Osteocyte (in vitro differentiated cells): ENCODE measurements at regions not wholly inside any gene's neighbourhood (a gene's known extent, or its start where the extent isn't known, plus 50 kb on each side); places are given as distances from the start of the nearest gene placed in this dataset.
"Not testable (repeated sequence)": the region's sequence is repeated elsewhere in the genome, so short reads cannot be mapped to it uniquely, and the experiment has no call there.

ENCODE experiments used
- DNase-seq: peaks from one replicate; pipeline ENCODE4 v3.0.0; 2021; ENCODE audit warnings: mixed read lengths; ENCODE audit not compliant: unreplicated experiment; ENCODE audit errors: extremely low spot score
- H3K27ac Mint-ChIP-seq: one replicate; pipeline ENCODE4 v1.8.0; 2021; ENCODE audit warnings: mild to moderate bottlenecking, mixed read lengths; ENCODE audit not compliant: unreplicated experiment
- H3K27me3 Mint-ChIP-seq: one replicate; pipeline ENCODE4 v1.8.0; 2021; ENCODE audit warnings: mixed read lengths; ENCODE audit not compliant: unreplicated experiment
- H3K36me3 Mint-ChIP-seq: one replicate; pipeline ENCODE4 v1.8.0; 2021; ENCODE audit warnings: mixed read lengths; ENCODE audit not compliant: unreplicated experiment
- H3K4me1 Mint-ChIP-seq: one replicate; pipeline ENCODE4 v1.8.0; 2021; ENCODE audit warnings: mixed read lengths; ENCODE audit not compliant: unreplicated experiment
- H3K4me3 Mint-ChIP-seq: one replicate; pipeline ENCODE4 v1.8.0; 2021; ENCODE audit warnings: mild to moderate bottlenecking, moderate library complexity, mixed read lengths; ENCODE audit not compliant: unreplicated experiment
- H3K9me3 Mint-ChIP-seq: one replicate; pipeline ENCODE4 v1.8.0; 2021; ENCODE audit warnings: mixed read lengths; ENCODE audit not compliant: unreplicated experiment
- TF ChIP-seq, protein P1 (sequence below): fragments of 200-600 bp; sonication (generic); IDR thresholded peaks from 2 replicates; pipeline ENCODE4 v1.5.0; 2021; ENCODE audit warnings: antibody characterized with exemption, mild to moderate bottlenecking, moderate library complexity

DNA sequence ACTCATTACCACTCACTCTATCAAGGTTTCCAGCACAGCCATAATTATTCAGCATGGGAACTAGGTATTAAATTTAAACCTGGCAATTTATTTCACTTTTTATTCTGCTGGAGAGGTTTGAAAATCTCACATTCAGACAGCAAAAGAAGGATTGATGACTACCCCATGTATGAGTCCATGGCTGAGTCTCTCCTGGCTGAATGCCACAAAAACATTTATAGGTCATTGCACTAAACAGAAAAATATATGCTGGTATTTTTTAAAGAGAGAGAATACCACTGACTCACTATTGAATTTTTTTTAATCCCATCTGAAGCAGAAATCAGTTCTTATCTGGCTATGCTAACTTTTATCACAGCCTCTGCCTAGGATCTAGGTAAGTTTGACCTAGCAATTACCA, 336.3 kb downstream of the PPP1R3A start:
- TF ChIP-seq, protein P1, sequence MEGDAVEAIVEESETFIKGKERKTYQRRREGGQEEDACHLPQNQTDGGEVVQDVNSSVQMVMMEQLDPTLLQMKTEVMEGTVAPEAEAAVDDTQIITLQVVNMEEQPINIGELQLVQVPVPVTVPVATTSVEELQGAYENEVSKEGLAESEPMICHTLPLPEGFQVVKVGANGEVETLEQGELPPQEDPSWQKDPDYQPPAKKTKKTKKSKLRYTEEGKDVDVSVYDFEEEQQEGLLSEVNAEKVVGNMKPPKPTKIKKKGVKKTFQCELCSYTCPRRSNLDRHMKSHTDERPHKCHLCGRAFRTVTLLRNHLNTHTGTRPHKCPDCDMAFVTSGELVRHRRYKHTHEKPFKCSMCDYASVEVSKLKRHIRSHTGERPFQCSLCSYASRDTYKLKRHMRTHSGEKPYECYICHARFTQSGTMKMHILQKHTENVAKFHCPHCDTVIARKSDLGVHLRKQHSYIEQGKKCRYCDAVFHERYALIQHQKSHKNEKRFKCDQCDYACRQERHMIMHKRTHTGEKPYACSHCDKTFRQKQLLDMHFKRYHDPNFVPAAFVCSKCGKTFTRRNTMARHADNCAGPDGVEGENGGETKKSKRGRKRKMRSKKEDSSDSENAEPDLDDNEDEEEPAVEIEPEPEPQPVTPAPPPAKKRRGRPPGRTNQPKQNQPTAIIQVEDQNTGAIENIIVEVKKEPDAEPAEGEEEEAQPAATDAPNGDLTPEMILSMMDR, result no peak
- H3K4me1 Mint-ChIP-seq, result no peaks in the 10 kb centered on the region
- no peaks in the 10 kb centered on the region for H3K9me3 Mint-ChIP-seq
- no peak overlapping the region for H3K27ac Mint-ChIP-seq
- DNase-seq, result no peak
- no peak overlapping the region for H3K4me3 Mint-ChIP-seq
- H3K27me3 Mint-ChIP-seq, result peaks cover 15% of the 10 kb centered on the region
- H3K36me3 Mint-ChIP-seq, result no peaks in the 10 kb centered on the region

DNA sequence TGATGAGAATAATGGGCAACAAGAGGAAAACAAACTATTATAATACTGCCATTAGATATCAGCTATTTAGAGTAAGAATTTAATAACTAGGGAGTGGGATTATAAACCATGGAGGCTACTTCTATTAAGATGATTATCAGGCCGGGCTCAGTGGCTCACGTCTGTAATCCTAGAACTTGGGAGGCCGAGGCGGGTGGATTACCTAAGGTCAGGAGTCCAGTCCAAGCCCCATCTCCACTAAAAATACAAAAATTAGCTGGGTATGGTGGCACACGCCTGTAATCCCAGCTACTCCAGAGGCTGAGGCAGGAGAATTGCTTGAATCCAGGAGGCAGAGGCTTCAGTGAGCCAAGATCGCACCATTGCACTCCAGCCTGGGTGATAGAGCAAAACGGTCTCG, 355.6 kb downstream of the PPP1R3A start:
- not testable (repeated sequence) for H3K4me1 Mint-ChIP-seq, H3K36me3 Mint-ChIP-seq, DNase-seq, H3K27ac Mint-ChIP-seq, H3K4me3 Mint-ChIP-seq, H3K9me3 Mint-ChIP-seq
- peaks cover 11% of the 10 kb centered on the region for H3K27me3 Mint-ChIP-seq

DNA sequence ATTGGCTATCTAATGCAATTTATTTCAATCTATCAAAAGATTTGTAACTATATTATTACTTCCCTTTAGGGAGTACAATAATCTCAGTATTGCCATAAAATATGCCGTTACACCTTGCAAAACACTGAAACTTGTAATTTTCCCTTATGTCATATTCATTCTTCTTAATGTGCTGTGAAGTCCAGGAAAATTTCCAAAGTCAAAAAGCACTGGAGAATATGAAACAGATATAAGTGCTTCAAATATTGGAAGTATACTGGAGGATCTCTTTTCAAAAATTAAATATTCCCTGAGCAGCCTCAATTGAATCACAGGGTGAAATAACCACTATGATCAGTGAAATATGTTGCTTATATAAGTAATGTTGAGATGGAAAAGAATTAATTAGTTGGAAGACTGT, 356.0 kb downstream of the PPP1R3A start:
- Mint-ChIP-seq H3K4me1 (no peaks in the 10 kb centered on the region), H3K36me3 (no peaks in the 10 kb centered on the region), H3K27ac (no peak overlapping the region), H3K4me3 (no peak overlapping the region), H3K27me3 (peaks cover 8% of the 10 kb centered on the region), H3K9me3 (no peaks in the 10 kb centered on the region)
- TF ChIP-seq, protein P1, result no peak
- DNase-seq, result no peak

DNA sequence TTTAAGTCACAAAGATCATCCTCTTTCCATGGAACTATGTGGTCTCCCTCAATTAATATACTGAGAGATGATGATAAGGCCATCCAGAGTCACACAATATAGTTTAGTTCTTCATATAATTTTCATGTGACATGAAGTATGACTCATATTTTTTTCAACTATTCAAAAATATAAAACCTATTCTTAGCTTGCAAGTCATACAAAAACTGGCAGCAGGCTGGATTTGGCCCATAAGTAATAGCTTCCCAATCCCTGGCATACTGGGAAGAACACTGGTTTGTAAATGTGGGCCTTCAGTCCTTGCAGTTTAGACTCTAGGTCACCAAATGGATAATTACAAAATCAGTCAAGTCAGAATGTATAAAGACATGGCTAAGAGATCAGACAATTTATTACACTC, 356.6 kb downstream of the PPP1R3A start:
- H3K36me3 Mint-ChIP-seq, result no peaks in the 10 kb centered on the region
- no peak overlapping the region for H3K4me3 Mint-ChIP-seq
- H3K27ac Mint-ChIP-seq, result no peak overlapping the region
- no peaks in the 10 kb centered on the region for H3K4me1 Mint-ChIP-seq
- no peak for DNase-seq
- H3K9me3 Mint-ChIP-seq, result no peaks in the 10 kb centered on the region
- TF ChIP-seq, protein P1, result no peak
- H3K27me3 Mint-ChIP-seq, result peaks cover 7% of the 10 kb centered on the region

DNA sequence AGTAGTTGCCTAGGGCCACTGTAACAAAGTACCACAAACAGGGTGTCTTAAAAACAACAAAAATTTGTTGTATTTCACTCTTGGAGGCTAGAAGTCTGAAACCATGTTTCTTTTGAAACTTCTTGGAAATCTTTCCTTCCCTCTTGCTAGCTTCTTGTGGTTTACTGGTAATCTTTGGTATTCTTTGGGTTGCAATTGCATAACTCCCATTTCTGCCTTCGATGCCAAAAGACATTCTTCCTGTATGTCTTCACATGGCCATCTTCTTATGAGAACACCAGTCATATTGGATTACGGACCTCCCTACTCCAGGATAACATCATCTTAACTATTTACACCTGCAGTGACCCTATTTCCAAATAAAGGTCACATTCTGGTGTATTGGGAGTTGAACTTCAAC, 357.4 kb downstream of the PPP1R3A start:
- TF ChIP-seq, protein P1, result no peak
- no peak overlapping the region for H3K27ac Mint-ChIP-seq
- no peaks in the 10 kb centered on the region for H3K36me3 Mint-ChIP-seq
- H3K4me1 Mint-ChIP-seq, result no peaks in the 10 kb centered on the region
- peaks cover 5% of the 10 kb centered on the region for H3K27me3 Mint-ChIP-seq
- no peak for DNase-seq
- no peak overlapping the region for H3K4me3 Mint-ChIP-seq
- H3K9me3 Mint-ChIP-seq, result no peaks in the 10 kb centered on the region

DNA sequence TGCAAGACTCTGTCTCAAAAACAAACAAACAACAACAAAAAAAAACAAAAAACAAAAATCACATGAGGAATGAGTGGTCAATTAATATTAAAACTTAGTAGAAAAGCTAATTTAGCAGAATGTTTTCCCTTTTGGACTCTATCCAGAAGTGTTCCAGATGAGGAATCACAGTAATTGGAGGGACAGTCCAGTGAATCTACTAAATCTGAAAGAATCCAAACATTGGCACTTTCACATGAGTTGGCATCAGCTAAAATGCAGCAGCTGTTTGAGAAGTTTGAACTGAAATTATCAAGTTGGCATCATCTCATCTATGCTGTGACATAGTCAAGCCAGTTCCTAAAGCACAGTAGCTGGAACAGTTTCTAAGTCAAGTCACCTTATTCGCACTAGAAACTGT, 367.8 kb downstream of the PPP1R3A start:
- H3K4me3 Mint-ChIP-seq, result no peak overlapping the region
- TF ChIP-seq, protein P1, result no peak
- peaks cover 15% of the 10 kb centered on the region for H3K27me3 Mint-ChIP-seq
- H3K4me1 Mint-ChIP-seq, result no peaks in the 10 kb centered on the region
- H3K27ac Mint-ChIP-seq, result no peak overlapping the region
- no peaks in the 10 kb centered on the region for H3K9me3 Mint-ChIP-seq
- DNase-seq, result no peak
- no peaks in the 10 kb centered on the region for H3K36me3 Mint-ChIP-seq
